ENCODE measurements at regions not wholly inside any gene's neighbourhood (a gene's known extent, or its start where the extent isn't known, plus 50 kb on each side); places are given as distances from the start of the nearest gene placed in this dataset.
"Not testable (repeated sequence)": the region's sequence is repeated elsewhere in the genome, so short reads cannot be mapped to it uniquely, and the experiment has no call there.

- Mint-ChIP-seq H3K27ac (no peak overlapping the region), H3K4me3 (no peak overlapping the region), H3K36me3 (ENCODE audit: low read depth) (peaks cover 3% of the 10 kb centered on the region), H3K27me3 (peaks cover 43% of the 10 kb centered on the region), H3K4me1 (no peaks in the 10 kb centered on the region)
- DNase-seq (no peak), ATAC-seq (no peak)
- no peaks in the 10 kb centered on the region for H3K9me3 ChIP-seq (ENCODE audit: control insufficient read depth, low read length, poor library complexity, severe bottlenecking)
Measured at GRCh38 chr22:22062306-22062793, 79.8 kb upstream of the TOP3B start.

DNA sequence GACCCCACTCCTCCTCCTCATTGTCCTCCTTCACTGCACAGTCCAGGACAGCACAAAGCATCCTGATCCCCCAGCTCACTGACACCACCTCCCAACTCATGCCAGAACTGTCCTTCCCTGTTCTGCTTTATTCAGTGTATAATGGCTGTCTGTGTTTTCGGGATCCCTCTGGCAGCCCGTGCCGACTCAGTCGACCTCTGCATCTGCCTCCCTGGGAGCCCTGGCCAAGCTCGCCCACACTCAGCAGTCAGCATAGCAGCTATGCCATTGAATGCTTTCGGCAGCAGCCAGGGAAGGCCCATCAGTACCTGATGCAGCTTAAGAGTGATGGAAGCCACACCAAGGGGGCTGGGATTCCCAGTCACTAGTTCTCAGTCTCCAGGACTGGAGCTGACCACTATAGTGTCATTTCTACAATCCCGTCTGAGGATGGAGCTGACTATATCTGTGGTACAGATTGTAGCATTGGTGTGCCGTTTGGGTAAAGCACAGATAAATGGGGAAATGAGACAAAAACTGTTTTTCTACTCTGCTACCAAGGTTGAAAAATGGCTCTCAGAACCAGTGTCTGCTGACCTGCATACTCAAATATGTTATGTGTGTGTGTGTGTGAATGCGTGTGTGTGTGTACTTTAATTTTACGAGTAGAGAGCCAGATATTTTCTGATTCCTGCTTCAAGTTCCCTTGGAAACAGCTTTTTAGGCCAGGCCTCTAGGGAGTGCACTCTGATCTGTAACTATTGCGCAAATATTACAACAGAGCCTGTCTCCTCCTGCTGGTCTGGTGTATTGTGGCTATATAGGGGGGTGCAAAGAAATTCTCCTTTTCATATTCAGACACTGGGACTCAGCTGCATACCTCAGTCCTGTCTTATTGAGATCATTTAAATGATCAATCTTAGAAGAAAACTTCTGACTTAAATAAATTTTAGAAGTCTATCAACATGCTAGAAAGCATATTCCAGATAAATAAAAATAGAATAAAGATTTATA, 78.8 kb upstream of the TOP3B start:
- no peak overlapping the region for H3K4me3 Mint-ChIP-seq
- H3K9me3 ChIP-seq (ENCODE audit: control insufficient read depth, low read length, poor library complexity, severe bottlenecking): no peaks in the 10 kb centered on the region
- H3K36me3 Mint-ChIP-seq (ENCODE audit: low read depth): peaks cover 3% of the 10 kb centered on the region
- no peak overlapping the region for H3K27ac Mint-ChIP-seq
- H3K27me3 Mint-ChIP-seq: peaks cover 45% of the 10 kb centered on the region
- H3K4me1 Mint-ChIP-seq: no peaks in the 10 kb centered on the region
- ATAC-seq (no peak), DNase-seq (no peak)

DNA sequence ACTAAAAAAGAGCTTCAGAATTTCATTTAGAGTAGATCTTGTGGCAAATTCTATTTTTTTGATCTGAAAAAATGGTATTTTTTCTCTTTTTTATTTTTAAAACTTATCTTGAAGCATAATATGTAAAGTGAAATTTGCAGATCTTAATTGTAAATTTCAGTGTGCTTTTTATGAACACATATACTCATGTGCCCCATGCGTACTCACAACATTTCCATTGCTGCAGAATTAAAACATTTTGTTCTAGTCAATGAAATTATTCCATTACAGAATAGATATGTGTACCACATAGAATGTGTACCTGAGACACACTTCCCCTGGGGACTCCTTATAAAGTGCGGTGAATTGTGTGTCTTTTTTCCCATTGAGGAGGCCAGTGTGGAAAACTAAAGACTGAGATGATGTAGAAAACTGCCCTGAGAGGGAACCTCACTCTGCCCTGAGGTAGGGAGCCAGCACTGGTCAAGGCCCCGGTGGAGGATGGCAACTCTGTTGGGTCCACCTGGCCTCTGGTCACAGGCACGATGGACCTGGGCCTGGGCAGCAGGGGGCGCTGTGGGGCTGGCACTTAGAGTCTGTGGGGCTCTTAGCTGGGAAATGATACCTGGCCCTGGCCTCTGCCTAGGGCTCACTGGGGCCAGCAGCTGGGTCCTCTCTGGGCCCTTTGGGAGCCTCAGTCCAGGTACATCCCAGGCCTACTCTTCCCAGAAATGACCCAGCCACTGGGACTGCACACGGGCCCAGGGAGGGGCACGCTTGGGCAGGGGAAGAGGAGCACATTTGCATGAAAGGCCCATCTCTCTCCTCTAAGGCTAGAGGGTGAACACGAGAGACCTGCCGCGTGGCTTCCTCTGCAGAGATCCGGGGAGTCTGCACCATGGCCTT, 77.9 kb upstream of the TOP3B start:
- H3K27me3 Mint-ChIP-seq: peaks cover 52% of the 10 kb centered on the region
- H3K4me3 Mint-ChIP-seq: no peak overlapping the region
- H3K9me3 ChIP-seq (ENCODE audit: control insufficient read depth, low read length, poor library complexity, severe bottlenecking): no peaks in the 10 kb centered on the region
- H3K4me1 Mint-ChIP-seq: no peaks in the 10 kb centered on the region
- peaks cover 2% of the 10 kb centered on the region for H3K36me3 Mint-ChIP-seq (ENCODE audit: low read depth)
- peak; percentile 32 for ATAC-seq
- no peak overlapping the region for H3K27ac Mint-ChIP-seq
- peak in 2 of 3 donors; percentile 34 to 37 for DNase-seq

DNA sequence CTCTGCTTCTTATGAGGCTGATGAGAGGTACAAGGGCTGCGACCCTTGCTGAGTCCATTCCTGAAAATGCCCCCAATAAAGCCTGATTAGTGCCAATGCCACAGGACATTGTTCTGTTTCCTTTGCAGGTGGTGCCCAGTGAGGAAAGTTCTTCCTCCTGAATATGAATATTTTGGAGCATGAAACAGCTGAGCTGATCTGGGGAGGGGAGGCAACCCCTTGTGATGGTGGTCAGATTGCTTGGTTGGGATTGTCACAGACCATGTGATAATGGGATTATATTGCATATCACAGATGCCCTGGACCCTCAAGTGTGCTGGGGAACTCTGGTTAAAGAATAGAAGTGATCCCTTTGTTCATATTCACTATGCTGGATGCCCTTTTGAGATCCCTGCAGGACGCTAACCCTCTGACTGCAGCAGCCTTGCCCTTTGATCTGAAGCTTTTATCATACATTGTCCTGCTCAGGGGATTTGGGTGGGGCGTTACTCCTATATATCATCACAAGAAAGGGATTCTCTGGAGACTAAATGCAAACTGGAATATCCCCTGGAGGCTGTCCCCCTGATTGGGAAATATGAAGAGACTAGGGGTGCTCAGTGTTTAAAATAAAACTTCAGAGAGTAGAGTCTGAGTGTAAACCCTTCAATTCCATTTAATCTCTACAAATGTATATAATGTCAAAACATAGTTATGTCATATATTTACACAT, 76.9 kb upstream of the TOP3B start:
- no peak overlapping the region for H3K4me3 Mint-ChIP-seq
- ATAC-seq: no peak
- no peaks in the 10 kb centered on the region for H3K9me3 ChIP-seq (ENCODE audit: control insufficient read depth, low read length, poor library complexity, severe bottlenecking)
- H3K36me3 Mint-ChIP-seq (ENCODE audit: low read depth): no peaks in the 10 kb centered on the region
- peaks cover 52% of the 10 kb centered on the region for H3K27me3 Mint-ChIP-seq
- H3K4me1 Mint-ChIP-seq: no peaks in the 10 kb centered on the region
- no peak for DNase-seq
- no peak overlapping the region for H3K27ac Mint-ChIP-seq

DNA sequence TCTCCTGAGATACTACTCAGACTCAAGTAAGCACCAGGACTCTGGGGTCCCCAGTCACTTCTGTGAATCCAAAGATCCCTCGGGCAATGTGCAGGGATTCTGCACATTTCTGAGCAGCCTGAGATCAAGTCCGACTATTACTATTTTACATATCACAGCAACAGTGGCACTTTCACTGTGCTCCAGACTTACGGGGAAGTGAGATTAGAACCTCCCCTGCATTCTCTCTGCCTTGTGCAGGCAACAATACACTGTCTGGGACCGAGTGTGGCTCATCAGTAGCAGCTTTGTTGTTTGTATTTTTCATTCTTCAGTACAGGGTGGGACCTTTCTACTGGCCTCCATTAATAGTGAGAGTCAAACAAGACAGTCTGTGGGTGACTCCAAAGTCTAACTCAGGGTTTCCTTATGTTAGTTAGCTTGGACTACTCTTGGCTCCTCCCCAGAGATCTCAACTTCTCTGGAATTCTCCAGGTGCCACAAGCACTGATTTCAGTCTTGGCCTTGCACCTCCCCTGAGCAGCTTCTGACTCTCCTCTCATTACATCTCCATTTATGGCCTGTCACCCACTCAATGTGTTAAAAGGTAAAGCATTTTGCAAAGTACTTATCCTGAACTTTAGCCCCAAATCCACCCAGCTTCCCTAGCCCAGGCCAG, 76.2 kb upstream of the TOP3B start:
- Mint-ChIP-seq H3K27me3 (peaks cover 50% of the 10 kb centered on the region), H3K27ac (no peak overlapping the region), H3K4me1 (no peaks in the 10 kb centered on the region), H3K36me3 (ENCODE audit: low read depth) (no peaks in the 10 kb centered on the region), H3K4me3 (no peak overlapping the region)
- no peak for ATAC-seq
- no peak for DNase-seq
- no peaks in the 10 kb centered on the region for H3K9me3 ChIP-seq (ENCODE audit: control insufficient read depth, low read length, poor library complexity, severe bottlenecking)

DNA sequence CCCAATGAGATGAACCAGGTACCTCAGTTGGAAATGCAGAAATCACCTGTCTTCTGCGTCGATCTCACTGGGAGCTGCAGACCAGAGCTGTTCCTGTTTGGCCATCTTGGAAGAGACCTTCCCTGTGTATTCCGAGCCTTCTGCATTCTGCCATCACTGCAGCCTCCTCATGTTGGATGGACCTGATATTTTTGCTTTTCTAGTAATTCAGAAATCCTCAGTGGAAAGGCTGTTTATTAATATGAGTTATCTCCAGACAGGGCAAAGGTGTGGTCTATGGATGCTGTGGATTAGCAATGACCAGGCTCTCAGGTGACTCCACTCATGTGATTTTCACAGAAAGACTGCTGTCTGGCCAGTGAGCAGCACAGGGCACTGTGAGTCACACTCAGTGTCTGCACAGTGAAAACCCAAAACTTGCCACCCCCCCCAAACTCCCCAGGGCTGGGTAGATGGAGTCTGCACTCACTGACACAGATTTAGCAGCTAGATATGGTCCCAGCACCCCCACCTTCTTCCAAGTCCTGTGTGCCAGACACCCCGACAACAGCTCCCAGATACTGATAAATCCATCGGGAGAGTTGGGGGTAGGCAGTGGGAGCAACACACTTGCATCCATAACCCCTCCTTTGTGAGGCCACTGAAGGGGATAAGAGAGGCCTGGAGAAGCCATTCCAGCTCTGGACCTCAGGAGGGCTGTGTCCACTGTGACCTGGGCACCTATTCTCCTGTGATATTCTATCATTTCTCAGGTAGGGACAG, 75.2 kb upstream of the TOP3B start:
- Mint-ChIP-seq H3K4me1 (no peaks in the 10 kb centered on the region), H3K36me3 (ENCODE audit: low read depth) (no peaks in the 10 kb centered on the region), H3K27ac (no peak overlapping the region), H3K27me3 (peaks cover 50% of the 10 kb centered on the region), H3K4me3 (no peak overlapping the region)
- no peaks in the 10 kb centered on the region for H3K9me3 ChIP-seq (ENCODE audit: control insufficient read depth, low read length, poor library complexity, severe bottlenecking)
- ATAC-seq: no peak
- no peak for DNase-seq

DNA sequence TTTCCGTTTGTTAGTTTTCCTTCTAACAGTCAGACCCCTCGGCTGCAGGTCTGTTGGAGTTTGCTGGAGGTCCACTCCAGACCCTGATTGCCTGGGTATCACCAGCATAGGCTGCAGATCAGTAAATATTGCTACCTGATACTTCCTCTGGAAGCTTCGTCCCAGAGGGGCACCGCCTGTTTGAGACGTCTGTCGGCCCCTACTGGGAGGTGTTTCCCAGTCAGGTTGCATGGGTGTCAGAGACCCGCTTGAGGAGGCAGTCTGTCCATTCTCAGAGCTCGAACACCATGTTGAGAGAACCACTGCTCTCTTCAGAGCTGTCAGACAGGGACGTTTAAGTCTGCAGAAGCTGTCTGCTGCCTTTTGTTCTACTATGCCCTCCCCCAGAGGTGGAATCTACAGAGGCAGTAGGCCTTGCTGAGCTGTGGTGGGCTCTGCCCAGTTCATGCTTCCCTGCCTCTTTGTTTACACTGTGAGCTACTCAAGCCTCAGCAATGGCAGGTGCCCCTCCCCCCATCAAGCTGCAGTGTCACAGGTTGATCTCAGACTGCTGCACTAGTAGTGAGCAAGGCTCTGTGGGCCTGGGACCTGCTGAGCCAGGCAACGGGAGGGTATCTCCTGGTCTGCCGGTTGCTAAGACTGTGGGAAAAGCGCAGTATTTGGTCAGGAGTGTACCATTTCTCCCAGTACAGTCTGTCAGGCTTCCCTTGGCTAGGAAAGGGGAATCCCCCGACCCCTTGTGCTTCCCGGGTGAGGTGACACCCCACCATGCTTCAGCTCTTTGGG, 74.4 kb upstream of the TOP3B start:
- not testable (repeated sequence) for H3K9me3 ChIP-seq (ENCODE audit: control insufficient read depth, low read length, poor library complexity, severe bottlenecking); H3K36me3 Mint-ChIP-seq (ENCODE audit: low read depth); H3K4me3 Mint-ChIP-seq; H3K4me1 Mint-ChIP-seq; H3K27ac Mint-ChIP-seq; DNase-seq; ATAC-seq
- peaks cover 50% of the 10 kb centered on the region for H3K27me3 Mint-ChIP-seq

DNA sequence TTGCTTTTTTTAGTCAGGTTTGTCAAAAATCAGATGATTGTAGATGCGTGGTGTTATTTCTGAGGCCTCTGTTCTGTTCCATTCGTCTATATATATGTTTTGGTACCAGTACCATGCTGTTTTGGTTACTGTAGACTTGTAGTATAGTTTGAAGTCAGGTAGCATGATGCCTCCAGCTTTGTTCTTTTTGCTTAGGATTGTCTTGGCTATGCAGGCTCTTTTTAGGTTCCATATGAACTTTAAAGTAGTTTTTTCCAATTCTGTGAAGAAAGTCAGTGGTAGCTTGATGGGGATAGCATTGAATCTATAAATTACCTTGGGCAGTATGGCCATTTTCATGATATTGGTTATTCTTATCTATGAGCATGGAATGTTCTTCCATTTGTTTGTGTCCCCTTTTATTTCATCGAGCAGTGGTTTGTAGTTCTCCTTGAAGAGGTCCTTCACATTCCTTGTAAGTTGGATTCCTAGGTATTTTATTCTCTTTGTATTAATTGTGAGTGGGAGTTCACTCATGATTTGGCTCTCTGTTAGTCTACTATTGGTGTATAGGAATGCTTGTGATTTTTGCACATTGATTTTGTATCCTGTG, 70.1 kb upstream of the TOP3B start:
- not testable (repeated sequence) for ATAC-seq; H3K4me3 Mint-ChIP-seq; H3K27ac Mint-ChIP-seq; DNase-seq; H3K9me3 ChIP-seq (ENCODE audit: control insufficient read depth, low read length, poor library complexity, severe bottlenecking); H3K36me3 Mint-ChIP-seq (ENCODE audit: low read depth); H3K4me1 Mint-ChIP-seq
- H3K27me3 Mint-ChIP-seq: peaks cover 35% of the 10 kb centered on the region

- H3K36me3 Mint-ChIP-seq (ENCODE audit: low read depth); H3K4me1 Mint-ChIP-seq; H3K4me3 Mint-ChIP-seq; DNase-seq; ATAC-seq; H3K9me3 ChIP-seq (ENCODE audit: control insufficient read depth, low read length, poor library complexity, severe bottlenecking); H3K27ac Mint-ChIP-seq: not testable (repeated sequence)
- peaks cover 42% of the 10 kb centered on the region for H3K27me3 Mint-ChIP-seq
Measured at GRCh38 chr22:22051032-22051431, 68.4 kb upstream of the TOP3B start.

- peaks cover 35% of the 10 kb centered on the region for H3K27me3 Mint-ChIP-seq
Measured at GRCh38 chr22:22050141-22050775, 67.7 kb upstream of the TOP3B start.

GRCh38 chr22:22049684-22050083, 67.1 kb upstream of the TOP3B start:
- Mint-ChIP-seq H3K4me1 (peaks cover 2% of the 10 kb centered on the region), H3K27me3 (peaks cover 29% of the 10 kb centered on the region), H3K27ac (no peak overlapping the region), H3K36me3 (ENCODE audit: low read depth) (peaks cover 3% of the 10 kb centered on the region), H3K4me3 (no peak overlapping the region)
- H3K9me3 ChIP-seq (ENCODE audit: control insufficient read depth, low read length, poor library complexity, severe bottlenecking): no peaks in the 10 kb centered on the region
- DNase-seq: no peak
- no peak for ATAC-seq

More at GRCh38 chr22:22050141-22050775, 67.7 kb upstream of the TOP3B start:
- peaks cover 3% of the 10 kb centered on the region for H3K36me3 Mint-ChIP-seq (ENCODE audit: low read depth)
- H3K9me3 ChIP-seq (ENCODE audit: control insufficient read depth, low read length, poor library complexity, severe bottlenecking): no peaks in the 10 kb centered on the region
- no peak overlapping the region for H3K4me3 Mint-ChIP-seq
- ATAC-seq (no peak), DNase-seq (no peak)
- peaks cover 2% of the 10 kb centered on the region for H3K4me1 Mint-ChIP-seq
- no peak overlapping the region for H3K27ac Mint-ChIP-seq

Measured in T-helper 17 cell (primary cell).